GM21367 (cell line): ENCODE measurements at regions not wholly inside any gene's neighbourhood (a gene's known extent, or its start where the extent isn't known, plus 50 kb on each side); places are given as distances from the start of the nearest gene placed in this dataset.
A peak's percentile ranks its signal among the peaks of the same experiment; 100 is the strongest.

Experiments used
- ATAC-seq: cut with Tn5 transposase; IDR thresholded peaks from one replicate; pipeline ENCODE4 v1.9.1; 2021; ENCODE audit not compliant: unreplicated experiment

GRCh38 chr1:106681939-106682522 is 374.4 kb upstream of the PRMT6 start:
- ATAC-seq = no peak

DNA sequence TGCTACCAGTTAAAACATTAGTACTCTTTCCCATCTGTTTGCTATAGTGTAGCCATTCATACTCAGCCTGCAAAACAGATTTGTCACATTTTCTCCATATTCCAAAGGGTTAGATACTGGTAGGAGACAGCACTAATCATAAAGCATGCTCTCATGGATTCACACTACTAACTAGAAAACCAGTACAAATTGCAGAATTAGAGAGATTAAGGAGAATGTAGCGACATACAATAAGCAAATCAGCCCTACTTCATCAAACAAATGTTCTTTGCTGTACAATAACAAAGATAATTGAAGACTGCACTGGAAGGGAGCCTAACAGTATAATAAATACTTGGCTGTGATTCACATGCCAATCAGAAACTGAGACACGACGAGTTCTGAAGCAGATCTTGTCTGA is 368.0 kb upstream of the PRMT6 start:
- no peak for ATAC-seq

DNA sequence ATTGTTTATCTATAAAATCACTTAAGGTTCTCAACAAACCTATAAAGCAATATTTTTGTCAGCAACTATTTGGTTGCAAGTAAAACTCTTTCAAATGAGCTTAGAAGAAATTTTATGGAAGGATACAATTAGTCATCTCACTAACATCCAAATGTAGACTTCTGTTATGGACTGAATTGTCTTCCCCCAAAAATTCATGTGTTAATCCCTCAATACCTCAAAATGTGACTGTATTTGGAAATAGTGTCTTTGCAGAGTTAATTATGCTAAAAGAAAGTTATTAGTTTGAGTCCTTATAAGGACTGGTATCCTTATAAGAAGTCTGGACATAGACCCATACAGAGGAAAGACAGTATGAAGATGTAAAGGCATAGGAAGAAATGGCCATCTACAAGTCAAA is 357.8 kb upstream of the PRMT6 start:
- no peak for ATAC-seq

DNA sequence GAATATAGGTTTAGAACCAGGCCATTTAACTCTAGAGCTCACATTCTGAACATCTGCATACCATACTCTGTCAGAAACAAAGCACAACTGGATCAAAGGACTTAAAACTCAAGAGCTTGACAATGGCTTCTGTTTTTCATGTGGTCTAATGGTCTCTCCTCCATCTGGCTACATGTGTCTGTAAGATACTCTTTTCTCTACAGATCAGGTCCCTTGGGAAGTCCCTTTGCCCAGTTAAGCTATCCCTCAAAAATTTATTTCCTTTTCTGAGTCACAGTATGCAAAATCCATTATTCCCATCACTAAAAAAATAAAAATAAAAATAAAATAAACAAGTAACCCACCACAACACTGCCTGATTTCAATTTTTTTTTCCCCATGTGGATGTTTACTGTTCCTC is 357.0 kb upstream of the PRMT6 start:
- ATAC-seq = no peak

- no peak for ATAC-seq
Measured at GRCh38 chr1:106700211-106700610, 356.3 kb upstream of the PRMT6 start.

DNA sequence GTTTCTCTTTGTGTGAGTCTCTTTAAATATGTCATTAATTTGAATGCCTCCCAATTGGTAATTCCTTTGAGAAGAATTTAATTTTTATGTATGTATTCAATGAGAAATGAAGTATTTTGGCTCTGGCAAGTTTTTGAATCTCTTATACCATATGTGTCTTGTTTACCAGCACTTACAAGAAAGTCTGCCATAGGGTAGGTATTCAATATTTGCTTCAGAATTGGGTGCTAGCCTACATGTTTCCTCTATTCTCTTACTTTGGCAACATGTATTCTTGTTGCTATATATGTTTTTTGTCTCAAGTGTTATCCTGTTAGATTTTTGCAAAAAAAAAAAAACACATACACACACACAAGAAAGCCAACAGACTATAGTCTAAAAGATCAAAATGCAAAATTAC is 350.5 kb upstream of the PRMT6 start:
- ATAC-seq = no peak

DNA sequence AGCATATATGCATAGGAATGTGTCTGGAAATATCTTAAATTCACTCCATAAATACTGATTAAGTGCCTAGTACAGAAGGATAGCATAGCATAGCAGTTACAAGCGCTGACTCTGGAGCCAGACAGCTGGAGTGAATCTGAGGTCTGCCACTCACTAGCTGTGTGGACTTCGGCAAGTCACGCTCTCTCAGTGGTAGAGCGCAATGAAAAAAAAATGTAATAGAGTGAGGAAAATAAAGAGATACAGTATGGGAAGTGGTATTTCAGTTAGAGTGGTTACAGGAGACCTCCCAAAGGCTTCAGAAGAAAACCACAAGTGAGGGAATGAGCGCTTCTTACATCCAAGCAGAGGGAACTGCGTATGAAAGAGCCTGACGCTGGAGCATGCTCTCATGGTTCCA is 338.9 kb upstream of the PRMT6 start:
- no peak for ATAC-seq

GRCh38 chr1:106721790-106722189 is 334.7 kb upstream of the PRMT6 start:
- no peak for ATAC-seq

DNA sequence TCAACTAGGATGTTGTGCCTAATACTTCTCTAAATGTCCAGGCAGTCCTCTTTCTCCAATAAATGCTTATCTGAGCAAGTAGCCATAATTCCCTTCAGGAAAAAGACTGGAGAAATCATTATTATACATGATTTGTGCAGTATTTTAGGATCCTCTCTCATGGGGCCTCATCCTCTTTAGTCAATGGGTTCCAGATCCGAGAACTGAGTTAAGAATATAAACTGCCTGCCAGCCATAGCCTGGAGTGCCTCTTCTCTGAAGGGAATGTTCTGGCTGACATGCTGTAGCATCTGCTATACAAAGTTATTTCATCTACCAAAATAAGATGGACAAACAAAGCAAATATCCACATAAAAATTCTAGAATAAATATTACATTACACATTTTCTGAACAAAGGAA is 334.0 kb upstream of the PRMT6 start:
- no peak for ATAC-seq

DNA sequence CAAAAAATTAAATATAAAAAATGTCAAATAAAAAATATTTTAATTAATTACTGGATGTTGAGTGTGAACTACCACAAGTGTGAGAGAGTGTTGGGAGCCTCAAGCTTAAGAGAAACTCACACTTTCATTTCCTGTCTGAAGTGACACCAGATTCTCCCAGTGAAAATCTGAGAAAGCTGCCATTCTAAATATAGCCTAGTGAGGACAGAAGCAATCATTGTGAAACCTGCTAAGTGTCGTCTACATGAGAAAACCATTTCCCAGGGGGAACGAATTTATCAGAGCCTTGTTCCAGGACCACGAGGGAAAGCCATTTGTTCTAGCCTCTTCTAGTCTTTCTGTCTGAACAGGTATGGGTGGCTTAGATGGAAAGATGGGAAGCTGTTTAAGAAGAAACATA is 329.3 kb upstream of the PRMT6 start:
- peak; percentile 97 for ATAC-seq

DNA sequence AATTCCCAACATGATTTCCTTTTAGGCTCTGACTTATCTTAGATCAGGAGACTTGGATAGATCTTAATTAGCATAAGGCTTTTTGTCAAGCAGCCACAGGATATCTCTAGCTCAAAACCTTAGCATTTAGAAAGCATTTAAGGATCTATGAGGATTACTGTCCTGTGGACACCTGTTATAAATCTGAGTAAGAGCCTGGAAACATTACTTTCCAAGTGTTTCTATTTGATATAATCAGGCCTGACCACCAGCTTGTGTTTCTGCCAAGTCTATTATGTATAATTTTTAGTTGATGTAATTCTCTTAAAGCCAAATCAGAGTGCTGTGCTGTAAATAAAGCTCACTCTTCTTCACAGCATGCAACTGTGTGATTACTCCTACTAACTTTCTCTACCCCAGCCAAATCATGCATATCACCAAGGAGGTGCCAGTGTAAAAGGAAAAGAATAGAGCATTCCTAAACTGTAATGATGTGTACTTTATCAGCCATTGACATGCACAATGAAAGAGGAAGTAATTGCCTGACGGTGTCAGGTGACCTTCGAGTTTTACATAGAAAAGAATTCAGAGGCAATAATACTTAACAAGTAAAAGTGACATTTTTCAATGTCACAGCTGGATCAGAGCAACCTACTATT is 309.9 kb upstream of the PRMT6 start:
- ATAC-seq = no peak

DNA sequence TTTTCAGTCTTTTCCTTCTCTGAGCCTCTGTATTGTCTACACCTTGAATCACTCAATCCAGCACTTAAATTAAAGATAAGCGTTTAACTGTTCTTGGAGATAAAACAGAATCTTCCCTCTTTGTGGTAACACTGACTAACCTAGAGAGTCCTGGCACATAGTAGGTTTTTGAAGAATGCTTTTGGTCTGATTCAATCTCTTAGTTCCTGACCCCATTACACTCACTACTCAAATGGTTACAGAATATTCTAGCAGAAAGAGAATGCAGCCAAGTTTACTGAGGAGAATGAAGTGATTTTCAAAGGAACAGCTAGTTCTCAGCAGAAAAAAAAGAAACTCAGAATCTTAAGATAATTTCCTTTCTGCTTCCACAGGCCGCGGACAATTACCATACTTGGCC is 309.2 kb upstream of the PRMT6 start:
- no peak for ATAC-seq

GRCh38 chr1:106747791-106748190 is 308.7 kb upstream of the PRMT6 start:
- ATAC-seq = no peak

DNA sequence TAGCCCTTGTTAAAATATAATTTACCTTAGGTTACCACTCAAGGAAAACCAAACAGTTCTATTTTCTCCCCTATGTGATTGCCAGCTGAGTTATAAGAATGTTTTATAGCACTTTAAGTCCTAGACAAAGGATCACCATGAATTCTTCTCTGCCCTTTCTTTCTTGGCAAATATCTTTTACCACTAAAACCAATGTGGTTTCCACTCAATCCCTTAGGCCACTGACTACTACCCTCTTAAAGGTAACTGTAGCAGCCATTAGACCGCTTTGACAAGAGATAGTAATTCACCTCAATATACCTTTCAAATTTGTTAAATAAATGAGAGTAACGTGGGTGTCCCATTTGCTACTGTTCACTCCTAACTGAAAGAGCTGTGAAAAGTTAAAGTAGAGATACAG is 307.9 kb upstream of the PRMT6 start:
- no peak for ATAC-seq

- no peak for ATAC-seq
Measured at GRCh38 chr1:106749491-106749890, 307.0 kb upstream of the PRMT6 start.

DNA sequence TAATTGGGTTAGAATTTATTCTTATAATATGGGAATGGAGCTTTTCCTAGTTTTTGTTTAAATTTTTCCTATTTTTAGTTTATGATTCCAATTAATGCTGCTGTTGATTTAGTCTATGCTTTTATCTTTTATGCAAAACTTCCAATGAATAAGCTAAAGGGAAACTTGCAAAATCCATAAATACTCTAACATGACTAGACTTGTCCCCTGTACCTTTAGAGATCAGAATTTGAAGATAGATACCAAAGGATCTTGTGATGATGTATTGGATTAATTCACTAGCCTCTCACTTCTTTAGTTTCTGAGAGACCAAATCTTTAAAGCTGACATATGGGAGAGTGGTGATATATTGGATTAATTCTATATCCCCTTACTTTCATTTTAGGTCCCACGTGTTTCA is 306.6 kb upstream of the PRMT6 start:
- ATAC-seq = no peak

DNA sequence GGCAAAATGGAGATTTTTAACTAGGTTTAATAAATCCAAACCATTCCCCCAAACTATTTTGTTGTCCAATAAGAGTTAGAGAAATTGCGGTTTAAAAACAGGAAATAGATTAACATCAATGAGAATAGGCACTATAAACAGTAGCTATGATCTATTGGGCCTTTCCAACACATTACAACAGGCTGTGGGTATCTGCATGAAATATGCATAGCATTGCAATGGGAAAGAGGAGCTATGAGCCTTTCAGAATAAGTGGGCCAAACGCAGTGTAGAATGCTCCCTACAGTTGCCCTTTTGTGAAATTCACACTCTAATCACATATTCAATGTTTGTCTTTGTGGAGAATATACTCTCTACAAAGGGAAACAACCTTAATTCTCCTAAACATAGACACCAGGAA is 305.5 kb upstream of the PRMT6 start:
- ATAC-seq = no peak

GRCh38 chr1:106753066-106753465 is 303.4 kb upstream of the PRMT6 start:
- ATAC-seq = no peak

DNA sequence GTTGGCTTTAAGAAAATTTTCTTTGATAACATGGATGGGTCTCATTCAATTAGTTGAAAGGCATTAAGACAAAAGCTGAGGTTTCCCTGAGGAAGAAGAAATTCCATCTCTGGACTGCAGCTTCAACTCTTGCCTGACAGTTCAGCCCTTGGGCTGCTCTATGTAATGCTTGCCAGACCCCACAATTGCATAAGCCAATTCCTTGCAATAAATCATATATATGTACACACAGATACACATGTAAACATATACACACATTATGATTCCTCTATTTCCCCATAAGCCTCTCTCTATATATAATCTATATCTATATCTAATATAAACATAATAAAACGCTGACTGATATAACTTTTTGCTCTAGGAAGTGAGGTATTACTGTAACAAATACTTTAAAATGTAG is 301.5 kb upstream of the PRMT6 start:
- no peak for ATAC-seq

GRCh38 chr1:106755682-106756406 is 300.6 kb upstream of the PRMT6 start:
- ATAC-seq = no peak

DNA sequence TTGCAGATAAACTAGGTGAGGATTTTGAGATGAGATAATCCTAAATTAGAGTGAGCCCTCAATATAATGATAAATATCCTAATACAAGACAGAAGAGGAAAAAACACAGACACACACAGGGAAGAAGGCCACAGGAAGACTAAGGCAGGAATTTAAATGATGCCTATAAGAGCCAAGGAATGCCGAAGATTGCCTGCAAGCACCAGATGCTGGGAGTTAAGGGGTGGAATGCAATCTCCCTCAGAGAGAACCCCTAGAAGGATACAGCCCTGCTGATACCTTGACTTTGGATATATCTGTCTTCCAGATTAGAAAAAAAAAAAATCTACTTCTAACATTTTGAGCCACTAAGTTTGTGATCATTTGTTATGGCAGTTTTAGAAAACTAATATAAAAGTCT is 299.7 kb upstream of the PRMT6 start:
- no peak for ATAC-seq

- ATAC-seq = no peak
Measured at GRCh38 chr1:106768077-106768476, 288.4 kb upstream of the PRMT6 start.

- no peak for ATAC-seq
Measured at GRCh38 chr1:106768501-106768900, 288.0 kb upstream of the PRMT6 start.
